Gastrocnemius medialis (tissue), 4 donors: ENCODE measurements at regions not wholly inside any gene's neighbourhood (a gene's known extent, or its start where the extent isn't known, plus 50 kb on each side); places are given as distances from the start of the nearest gene placed in this dataset.

Source experiments
- ATAC-seq, 2 donors: fragments of 150-250 bp; one replicate each; pipeline ENCODE4 v1.9.1; 2016
- DNase-seq, 2 donors: peaks; one replicate each; pipeline ENCODE4 v3.0.0-alpha.2; 2019
- H3K27ac ChIP-seq, 4 donors: fragments of 200-600 bp; sonication (generic); 1 replicate in 1 of 4; 2 replicates in 3 of 4; pipeline ENCODE4 v1.5.1; 2016 to 2018; ENCODE audit warnings: mild to moderate bottlenecking in 2 of 4, moderate library complexity in 1 of 4
- H3K27me3 ChIP-seq, 3 donors: fragments of 200-600 bp; sonication (generic) in 2 of 3; 1 replicate in 1 of 3; 2 replicates in 2 of 3; pipeline versions ENCODE4 v1.5.1 to v1.6.0; 2016 to 2019; ENCODE audit warnings: mild to moderate bottlenecking in 1 of 3, moderate library complexity in 1 of 3
- H3K36me3 ChIP-seq, 2 donors: fragments of 200-600 bp; sonication (generic) in 1 of 2; one replicate each; pipeline ENCODE4 v1.5.1; 2017 to 2018
- H3K4me1 ChIP-seq, 2 donors: fragments of 200-600 bp; sonication (generic) in 1 of 2; one replicate each; pipeline ENCODE4 v1.5.1; 2016 to 2017; ENCODE audit warnings: mild to moderate bottlenecking in 2 of 2
- H3K4me3 ChIP-seq, 4 donors: fragments of 200-600 bp; sonication (generic) in 3 of 4; 1 replicate in 1 of 4; 2 replicates in 3 of 4; pipeline ENCODE4 v1.5.1; 2016 to 2019; ENCODE audit warnings: mild to moderate bottlenecking in 2 of 4
- H3K9me3 ChIP-seq, 3 donors: fragments of 200-600 bp; sonication (generic) in 2 of 3; 1 replicate in 1 of 3; 2 replicates in 2 of 3; pipeline ENCODE4 v1.5.1; 2016 to 2019
- POLR2A ChIP-seq, 2 donors: fragments of 450-650 bp; IDR thresholded peaks; one replicate each; pipeline ENCODE4 v1.6.1; 2017; ENCODE audit warnings: antibody characterized with exemption in 2 of 2, mild to moderate bottlenecking in 2 of 2, moderate library complexity in 2 of 2
- in situ Hi-C, 4 donors: fragments of 200-750 bp; cut with MboI; loops; one replicate each; pipeline versions ENCODE4 v1.15.0 to v1.8.0; 2017; ENCODE audit warnings: low sequenced_read_pairs in 4 of 4
- intact Hi-C: fragments of 100-400 bp; cut with DNase I; formaldehyde crosslinking; loops from one replicate; pipeline ENCODE4 v1.15.1; 2023; ENCODE audit warnings: low total_unique reads
- TF ChIP-seq, protein P1 (sequence below), 5 experiments: fragments of 450-650 bp in 3 of 5; fragments of 200-600 bp in 2 of 5; sonication (generic) in 2 of 5; IDR thresholded peaks in 4 of 5; conservative IDR thresholded peaks in 1 of 5; 1 replicate in 4 of 5; 2 replicates in 1 of 5; pipeline ENCODE4 v1.5.1; 2016 to 2019; ENCODE audit warnings: antibody characterized with exemption in 5 of 5, mild to moderate bottlenecking in 3 of 5, moderate library complexity in 3 of 5

DNA sequence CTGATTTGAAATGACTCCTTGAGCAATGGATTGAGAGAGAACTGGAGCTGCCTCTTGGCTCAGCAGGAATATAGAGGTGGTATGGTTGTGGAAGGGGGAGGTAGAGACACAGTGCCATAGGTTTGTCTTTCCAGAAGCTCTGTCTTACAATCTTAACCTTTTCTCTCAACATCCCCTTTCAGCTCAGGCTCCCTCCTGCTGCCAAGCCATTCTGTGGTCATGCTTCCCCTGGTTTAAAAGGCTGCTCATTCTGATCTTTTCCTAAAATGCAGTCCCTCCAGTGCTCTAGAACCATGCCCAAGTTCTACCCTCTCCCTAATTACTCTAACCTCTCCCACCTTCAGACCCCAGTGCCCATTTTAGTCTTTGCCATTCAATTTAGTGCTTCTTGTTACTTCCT, 517.9 kb upstream of the MARCKS start:
- TF ChIP-seq POLR2A (IDR thresholded peaks at IDR 0.05), result no peak
- TF ChIP-seq, protein P1, sequence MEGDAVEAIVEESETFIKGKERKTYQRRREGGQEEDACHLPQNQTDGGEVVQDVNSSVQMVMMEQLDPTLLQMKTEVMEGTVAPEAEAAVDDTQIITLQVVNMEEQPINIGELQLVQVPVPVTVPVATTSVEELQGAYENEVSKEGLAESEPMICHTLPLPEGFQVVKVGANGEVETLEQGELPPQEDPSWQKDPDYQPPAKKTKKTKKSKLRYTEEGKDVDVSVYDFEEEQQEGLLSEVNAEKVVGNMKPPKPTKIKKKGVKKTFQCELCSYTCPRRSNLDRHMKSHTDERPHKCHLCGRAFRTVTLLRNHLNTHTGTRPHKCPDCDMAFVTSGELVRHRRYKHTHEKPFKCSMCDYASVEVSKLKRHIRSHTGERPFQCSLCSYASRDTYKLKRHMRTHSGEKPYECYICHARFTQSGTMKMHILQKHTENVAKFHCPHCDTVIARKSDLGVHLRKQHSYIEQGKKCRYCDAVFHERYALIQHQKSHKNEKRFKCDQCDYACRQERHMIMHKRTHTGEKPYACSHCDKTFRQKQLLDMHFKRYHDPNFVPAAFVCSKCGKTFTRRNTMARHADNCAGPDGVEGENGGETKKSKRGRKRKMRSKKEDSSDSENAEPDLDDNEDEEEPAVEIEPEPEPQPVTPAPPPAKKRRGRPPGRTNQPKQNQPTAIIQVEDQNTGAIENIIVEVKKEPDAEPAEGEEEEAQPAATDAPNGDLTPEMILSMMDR (IDR thresholded peaks at IDR 0.05 in 4 of 5, conservative IDR thresholded peaks at IDR 0.05 in 1 of 5), result no peak
- in situ Hi-C loops, result no loop called here

DNA sequence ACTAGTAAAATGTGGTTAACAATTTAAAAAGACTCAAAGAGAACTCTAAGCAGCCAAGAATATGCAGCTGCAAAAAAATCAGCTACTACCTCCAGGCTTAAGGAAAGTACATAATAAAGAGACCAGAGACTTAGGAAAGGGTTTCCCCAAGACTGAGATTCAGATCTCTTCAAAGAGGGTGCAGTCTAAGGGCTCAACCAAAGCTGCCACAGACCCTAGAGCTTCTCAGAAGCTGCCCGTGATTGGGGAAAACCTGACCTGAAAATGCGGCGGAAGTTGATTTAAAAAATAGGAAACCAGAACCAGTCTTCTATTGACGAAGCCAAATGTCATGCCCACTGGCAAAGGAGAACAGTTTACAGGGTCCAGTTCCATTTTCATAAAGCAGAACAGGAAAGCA, 516.8 kb upstream of the MARCKS start:
- in situ Hi-C loops, result no loop called here
- no peak for TF ChIP-seq POLR2A (IDR thresholded peaks at IDR 0.05)
- TF ChIP-seq, protein P1 (IDR thresholded peaks at IDR 0.05 in 4 of 5, conservative IDR thresholded peaks at IDR 0.05 in 1 of 5), result no peak

More for the DNA sequence above, 517.9 kb upstream of the MARCKS start:
- no peak for ATAC-seq
- no peak overlapping the region for H3K27ac ChIP-seq
- H3K9me3 ChIP-seq, result no peaks in the 10 kb centered on the region
- no peaks in the 10 kb centered on the region for H3K36me3 ChIP-seq
- H3K4me1 ChIP-seq, result no peaks in the 10 kb centered on the region
- no peak for DNase-seq
- no peaks in the 10 kb centered on the region for H3K27me3 ChIP-seq
- intact Hi-C loops, result no loop called here
- no peak overlapping the region for H3K4me3 ChIP-seq

DNA sequence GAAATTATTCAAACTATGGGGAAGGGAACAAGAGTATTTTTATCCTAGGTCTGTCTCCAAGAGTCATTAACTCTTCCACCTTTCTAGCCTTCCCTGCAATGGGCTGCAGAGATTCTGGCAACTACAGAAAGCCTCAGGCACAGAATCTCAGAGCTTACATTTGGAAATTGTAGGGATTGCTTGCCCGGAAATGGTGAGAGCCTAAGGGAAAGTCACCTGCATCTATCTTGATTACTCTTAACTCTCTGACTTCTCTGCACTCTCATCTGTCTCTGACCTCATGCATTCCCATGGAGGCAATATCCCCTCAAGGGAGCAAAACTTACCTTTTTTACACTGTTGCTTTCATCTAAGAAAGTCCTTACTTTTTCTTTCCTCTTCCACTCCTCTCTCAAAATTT, 513.2 kb upstream of the MARCKS start:
- ATAC-seq, result no peak
- intact Hi-C loops (no loop called here), in situ Hi-C loops (no loop called here)

More for the DNA sequence above, 516.8 kb upstream of the MARCKS start:
- H3K9me3 ChIP-seq, result no peaks in the 10 kb centered on the region
- H3K36me3 ChIP-seq, result no peaks in the 10 kb centered on the region
- no peak overlapping the region for H3K27ac ChIP-seq
- DNase-seq, result no peak
- intact Hi-C loops, result no loop called here
- H3K27me3 ChIP-seq, result no peaks in the 10 kb centered on the region
- no peak overlapping the region for H3K4me3 ChIP-seq
- no peak for ATAC-seq
- H3K4me1 ChIP-seq, result no peaks in the 10 kb centered on the region

DNA sequence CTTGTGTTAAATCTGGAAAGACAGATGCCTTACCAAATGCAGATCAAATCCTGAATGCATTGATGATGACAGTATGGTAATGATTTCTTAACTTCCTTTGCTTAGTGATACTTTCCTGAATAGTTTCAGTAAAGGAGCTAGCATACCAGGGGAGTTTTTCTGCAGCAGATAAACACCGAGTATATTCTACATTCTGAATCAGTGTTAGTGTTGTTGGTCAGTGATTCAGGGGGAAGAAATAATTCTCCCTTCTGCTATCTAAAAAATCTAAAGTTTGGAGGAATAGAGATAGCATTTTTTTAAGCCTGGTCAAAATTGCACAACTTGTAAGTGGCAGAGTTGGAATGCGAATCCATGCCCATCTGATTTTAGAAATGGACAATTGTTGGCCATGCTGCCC, 512.2 kb upstream of the MARCKS start:
- Histone ChIP-seq H3K9me3 (no peaks in the 10 kb centered on the region), H3K4me3 (no peak overlapping the region), H3K27ac (no peak overlapping the region), H3K27me3 (no peaks in the 10 kb centered on the region), H3K36me3 (no peaks in the 10 kb centered on the region), H3K4me1 (no peaks in the 10 kb centered on the region)
- ATAC-seq (no peak), DNase-seq (no peak)
- TF ChIP-seq, protein P1 (IDR thresholded peaks at IDR 0.05 in 4 of 5, conservative IDR thresholded peaks at IDR 0.05 in 1 of 5), result no peak
- TF ChIP-seq POLR2A (IDR thresholded peaks at IDR 0.05), result no peak
- intact Hi-C loops, result no loop called here
- in situ Hi-C loops, result no loop called here

More for the DNA sequence above, 513.2 kb upstream of the MARCKS start:
- H3K9me3 ChIP-seq, result no peaks in the 10 kb centered on the region
- H3K4me1 ChIP-seq, result no peaks in the 10 kb centered on the region
- TF ChIP-seq POLR2A (IDR thresholded peaks at IDR 0.05), result no peak
- TF ChIP-seq, protein P1 (IDR thresholded peaks at IDR 0.05 in 4 of 5, conservative IDR thresholded peaks at IDR 0.05 in 1 of 5), result no peak
- no peak overlapping the region for H3K27ac ChIP-seq
- no peaks in the 10 kb centered on the region for H3K27me3 ChIP-seq
- DNase-seq, result no peak
- H3K4me3 ChIP-seq, result no peak overlapping the region
- no peaks in the 10 kb centered on the region for H3K36me3 ChIP-seq

DNA sequence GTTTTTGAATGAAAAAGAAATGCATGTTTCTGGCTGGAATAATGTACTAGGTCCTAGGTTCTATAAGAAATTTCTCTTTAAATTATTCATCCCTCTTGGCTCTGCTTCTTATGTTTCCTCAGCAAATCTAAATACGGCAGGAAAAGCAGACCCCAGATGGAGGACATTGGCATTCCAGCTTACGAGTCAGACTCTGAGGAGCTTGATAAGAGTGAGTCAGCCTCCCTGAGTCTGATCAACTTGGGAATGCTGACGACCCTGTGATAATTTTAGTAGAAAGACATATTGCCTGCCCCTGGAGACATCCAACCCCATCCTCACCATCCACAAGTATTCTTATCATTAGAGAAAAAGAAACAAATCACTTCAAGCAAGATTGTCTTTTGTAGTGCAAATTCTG, 509.7 kb upstream of the MARCKS start:
- no peak for ATAC-seq
- Histone ChIP-seq H3K36me3 (no peaks in the 10 kb centered on the region), H3K4me1 (peaks cover 0 to 10% of the 10 kb centered on the region in 2 donors), H3K9me3 (no peaks in the 10 kb centered on the region), H3K27ac (no peak overlapping the region), H3K4me3 (no peak overlapping the region), H3K27me3 (no peaks in the 10 kb centered on the region)
- TF ChIP-seq, protein P1 (IDR thresholded peaks at IDR 0.05 in 4 of 5, conservative IDR thresholded peaks at IDR 0.05 in 1 of 5), result no peak
- no peak for TF ChIP-seq POLR2A (IDR thresholded peaks at IDR 0.05)
- in situ Hi-C loops (no loop called here), intact Hi-C loops (no loop called here)
- no peak for DNase-seq
